AG09309 (cell line): ENCODE measurements at regions not wholly inside any gene's neighbourhood (a gene's known extent, or its start where the extent isn't known, plus 50 kb on each side); places are given as distances from the start of the nearest gene placed in this dataset.

Source experiments
- DNase-seq: peaks from one replicate; pipeline ENCODE4 v3.0.0-alpha.2; 2010; ENCODE audit warnings: low read depth
- H3K4me3 ChIP-seq: 2 replicates; pipeline ENCODE4 v1.5.1; 2011; ENCODE audit warnings: mild to moderate bottlenecking, low read depth, low read length, moderate library complexity; ENCODE audit not compliant: control insufficient read depth
- TF ChIP-seq, protein P1 (sequence below): IDR thresholded peaks from 2 replicates; pipeline ENCODE4 v1.5.1; 2011; ENCODE audit warnings: mild to moderate bottlenecking, low read depth, low read length, inconsistent platforms; ENCODE audit not compliant: insufficient read depth, control insufficient read depth; ENCODE audit errors: missing control alignments

DNA sequence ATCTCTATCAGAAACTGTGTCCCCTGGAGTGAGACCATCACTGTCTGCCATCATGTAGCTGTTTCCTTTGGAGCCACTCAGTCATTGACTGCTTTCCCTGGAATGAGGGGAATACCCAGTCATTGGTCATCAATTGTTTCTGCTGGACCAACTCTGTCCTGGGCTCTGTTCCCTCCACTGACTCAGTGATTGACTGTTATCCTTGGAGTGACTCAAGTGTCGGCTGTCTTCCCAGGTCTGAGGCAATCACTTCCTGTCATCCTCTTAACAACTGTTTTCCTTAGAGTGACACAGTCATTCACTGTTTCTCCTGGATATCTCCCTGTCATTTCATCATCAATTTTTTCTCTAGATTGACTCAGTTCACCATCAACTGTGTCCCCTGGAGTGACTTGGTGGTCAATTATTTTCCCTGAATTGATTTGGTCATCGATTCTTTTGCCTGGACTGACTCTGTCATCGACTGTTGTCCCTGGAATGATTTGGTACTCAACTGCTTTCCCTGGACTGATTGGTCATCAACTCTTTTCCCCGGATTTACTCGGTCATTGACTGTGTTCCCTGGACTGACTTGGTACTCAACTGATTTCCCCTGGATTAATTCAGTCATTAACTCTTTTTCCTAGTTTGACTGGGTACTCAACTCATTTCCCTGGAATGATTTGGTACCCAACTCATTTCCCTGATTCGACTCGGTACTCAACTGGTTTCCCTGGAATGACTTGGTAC is 327.9 kb upstream of the VCX start:
- no peak for DNase-seq

DNA sequence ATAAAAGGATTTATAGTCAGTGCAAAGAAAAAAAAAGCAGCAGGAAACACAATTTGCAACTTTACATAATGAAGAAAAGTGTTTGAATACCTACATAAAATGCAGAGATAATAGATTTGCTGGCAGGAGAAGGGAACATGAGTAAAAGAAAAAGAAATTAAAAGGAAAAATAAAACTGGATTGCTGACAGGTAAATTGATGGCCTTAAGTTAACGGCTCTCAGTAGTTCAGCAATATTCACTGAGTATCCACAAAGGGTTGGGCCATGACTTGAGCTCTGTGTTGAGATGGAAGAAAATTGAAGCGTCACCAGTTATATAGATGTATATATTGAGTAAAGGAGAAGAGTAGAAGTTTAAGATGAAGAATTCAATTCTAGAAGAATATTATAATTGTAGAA is 330.1 kb upstream of the VCX start:
- TF ChIP-seq, protein P1, sequence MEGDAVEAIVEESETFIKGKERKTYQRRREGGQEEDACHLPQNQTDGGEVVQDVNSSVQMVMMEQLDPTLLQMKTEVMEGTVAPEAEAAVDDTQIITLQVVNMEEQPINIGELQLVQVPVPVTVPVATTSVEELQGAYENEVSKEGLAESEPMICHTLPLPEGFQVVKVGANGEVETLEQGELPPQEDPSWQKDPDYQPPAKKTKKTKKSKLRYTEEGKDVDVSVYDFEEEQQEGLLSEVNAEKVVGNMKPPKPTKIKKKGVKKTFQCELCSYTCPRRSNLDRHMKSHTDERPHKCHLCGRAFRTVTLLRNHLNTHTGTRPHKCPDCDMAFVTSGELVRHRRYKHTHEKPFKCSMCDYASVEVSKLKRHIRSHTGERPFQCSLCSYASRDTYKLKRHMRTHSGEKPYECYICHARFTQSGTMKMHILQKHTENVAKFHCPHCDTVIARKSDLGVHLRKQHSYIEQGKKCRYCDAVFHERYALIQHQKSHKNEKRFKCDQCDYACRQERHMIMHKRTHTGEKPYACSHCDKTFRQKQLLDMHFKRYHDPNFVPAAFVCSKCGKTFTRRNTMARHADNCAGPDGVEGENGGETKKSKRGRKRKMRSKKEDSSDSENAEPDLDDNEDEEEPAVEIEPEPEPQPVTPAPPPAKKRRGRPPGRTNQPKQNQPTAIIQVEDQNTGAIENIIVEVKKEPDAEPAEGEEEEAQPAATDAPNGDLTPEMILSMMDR: no peak
- H3K4me3 ChIP-seq: no peak overlapping the region
- no peak for DNase-seq

More for the DNA sequence above, 327.9 kb upstream of the VCX start:
- no peak overlapping the region for H3K4me3 ChIP-seq
- TF ChIP-seq, protein P1: no peak

DNA sequence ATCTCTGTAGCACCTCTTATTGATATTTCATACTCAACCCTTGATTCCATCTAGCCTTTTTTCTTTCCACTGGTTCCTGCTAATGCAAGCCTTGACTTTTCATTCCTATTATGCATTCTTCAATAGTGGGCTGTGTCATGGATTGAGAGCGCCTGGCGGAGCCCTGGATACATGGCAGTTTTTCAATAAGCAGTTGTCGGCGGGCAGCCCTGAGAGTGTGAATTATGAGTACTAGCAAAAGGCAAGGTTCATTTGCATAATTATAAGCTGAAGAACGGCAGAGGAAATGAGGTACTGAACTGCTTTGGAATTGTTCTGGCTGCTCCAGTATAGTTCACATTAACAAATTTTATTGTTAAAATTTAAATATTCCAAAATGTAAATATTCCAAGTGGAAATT is 339.7 kb upstream of the VCX start:
- H3K4me3 ChIP-seq: no peak overlapping the region
- TF ChIP-seq, protein P1: no peak
- DNase-seq: no peak

DNA sequence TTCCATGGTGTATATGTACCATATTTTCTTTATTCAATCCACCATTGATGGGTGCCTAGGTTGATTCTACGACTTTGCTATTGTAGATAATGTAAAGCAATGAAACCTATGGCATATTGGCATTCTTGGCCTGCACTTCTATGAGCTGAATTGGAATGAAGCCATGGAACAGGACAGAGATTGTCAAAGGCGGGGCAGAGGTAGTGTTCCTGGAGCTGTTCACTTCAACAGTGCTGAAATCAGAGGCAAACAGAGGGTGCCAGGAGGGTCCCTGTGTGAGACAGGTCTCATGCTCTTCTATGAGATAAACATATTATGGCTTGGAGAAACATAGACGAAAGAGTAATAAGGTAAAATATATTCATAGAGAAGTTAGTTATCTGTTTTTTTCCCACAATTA is 342.6 kb upstream of the VCX start:
- H3K4me3 ChIP-seq: no peak overlapping the region
- DNase-seq: no peak
- TF ChIP-seq, protein P1: no peak

DNA sequence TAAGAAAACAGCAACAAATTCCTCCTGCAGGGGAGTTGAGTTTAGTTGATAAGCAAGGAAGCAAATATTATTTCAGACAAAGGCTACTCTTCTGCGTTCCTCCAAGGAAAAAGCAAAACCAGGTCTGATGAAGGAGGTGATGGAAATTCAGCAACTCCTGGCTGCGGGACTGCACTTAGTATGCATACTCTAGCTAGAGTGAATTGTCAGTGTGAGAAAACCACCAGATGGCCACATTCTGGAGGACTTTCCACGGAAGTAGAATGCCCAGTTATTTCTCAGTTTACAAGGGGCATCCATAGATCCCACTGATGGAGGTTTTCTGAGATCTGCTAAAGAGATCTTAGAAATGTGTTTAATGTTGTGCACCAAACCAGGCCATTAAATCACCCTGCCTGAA is 338.6 kb upstream of the PUDP start:
- DNase-seq: no peak
- H3K4me3 ChIP-seq: no peak overlapping the region
- TF ChIP-seq, protein P1: no peak

DNA sequence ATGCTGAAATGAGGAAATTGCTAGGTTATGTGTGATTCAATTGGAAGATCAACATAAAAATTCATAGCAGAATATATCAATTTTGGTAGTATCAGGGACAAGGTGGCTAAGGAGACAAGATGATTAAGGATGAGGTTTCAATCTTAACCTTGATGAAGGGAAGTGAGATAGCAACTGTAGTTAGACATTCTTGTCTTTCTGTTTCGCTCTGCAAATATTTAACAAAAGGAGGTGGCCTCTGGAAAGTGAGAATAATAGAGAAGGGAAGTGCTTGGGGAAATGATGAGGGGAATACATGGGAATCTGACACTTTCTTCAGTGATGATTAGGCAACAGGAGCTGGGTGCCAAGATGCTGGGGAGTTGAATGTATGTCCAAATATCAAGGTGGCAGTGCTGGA is 337.1 kb upstream of the PUDP start:
- no peak overlapping the region for H3K4me3 ChIP-seq
- TF ChIP-seq, protein P1: no peak
- no peak for DNase-seq
